Limb (tissue), 2 donors: ENCODE measurements at regions not wholly inside any gene's neighbourhood (a gene's known extent, or its start where the extent isn't known, plus 50 kb on each side); places are given as distances from the start of the nearest gene placed in this dataset.

ENCODE experiments used
- DNase-seq, 2 donors: peaks; one replicate each; pipeline ENCODE4 v3.0.0-alpha.2; 2016; ENCODE audit errors: extremely low spot score in 2 of 2

GRCh38 chr20:47878601-47879027 lies 93.3 kb upstream of the SULF2 start:
- DNase-seq: no peak

DNA sequence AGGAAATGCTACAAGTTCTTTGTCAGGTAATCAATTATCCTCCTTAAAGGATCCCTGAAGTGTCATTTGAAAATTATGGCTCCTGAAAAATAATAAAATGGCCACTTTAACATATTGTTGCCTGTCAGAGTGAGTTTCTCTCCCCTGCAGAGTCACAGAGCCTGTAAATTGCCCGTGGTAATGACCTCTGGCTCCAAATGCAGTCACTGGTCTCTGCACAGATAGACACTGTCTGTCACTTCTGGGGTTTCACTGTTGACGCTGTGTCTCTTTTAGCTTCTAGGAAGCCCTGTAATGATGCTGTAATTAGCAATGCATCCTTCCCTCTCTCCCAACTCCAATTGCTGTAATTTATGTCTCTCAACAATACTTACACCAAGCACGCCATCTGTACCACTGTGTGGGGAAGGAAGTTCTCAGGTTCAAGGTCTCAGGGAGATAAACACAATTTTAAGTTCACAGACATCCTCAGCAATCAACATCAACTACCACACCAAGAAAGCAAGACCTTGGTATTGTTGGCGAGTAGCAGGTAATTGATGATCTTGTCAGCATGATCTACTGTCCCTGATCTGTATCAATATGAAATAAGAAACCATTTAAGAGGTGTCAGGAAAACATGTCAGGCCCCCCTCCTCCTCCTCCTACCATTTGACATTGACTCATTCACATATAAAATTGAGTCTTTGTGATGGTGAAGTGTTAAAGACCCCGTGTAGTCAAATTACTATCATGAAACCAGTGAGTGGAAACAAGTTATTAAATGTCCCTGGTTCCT lies 91.2 kb upstream of the SULF2 start:
- no peak for DNase-seq

- DNase-seq: no peak
Observed at GRCh38 chr20:47875297-47876025, 90.2 kb upstream of the SULF2 start.

- DNase-seq: no peak
Observed at GRCh38 chr20:47872341-47872740, 87.1 kb upstream of the SULF2 start.

DNA sequence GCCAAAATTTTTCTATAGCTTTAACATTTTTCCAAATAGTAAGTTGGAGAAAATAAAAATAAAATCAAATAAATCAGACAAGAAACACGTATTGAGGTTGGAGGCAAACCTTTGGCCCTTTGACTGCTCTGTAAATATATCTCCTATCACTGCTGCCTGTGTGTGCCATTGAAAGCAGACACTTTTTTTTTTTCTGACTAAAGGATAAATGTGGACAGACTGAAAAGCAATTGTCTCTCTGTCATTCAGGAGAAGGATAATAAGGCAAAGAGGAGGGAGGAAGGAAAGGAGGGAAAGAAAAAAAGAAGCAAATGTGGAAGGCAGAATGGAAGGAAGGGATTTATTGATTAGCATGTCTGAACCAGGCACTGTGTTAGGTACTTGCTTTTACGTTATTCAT lies 85.2 kb upstream of the SULF2 start:
- no peak for DNase-seq

GRCh38 chr20:47868744-47869143 lies 83.5 kb upstream of the SULF2 start:
- no peak for DNase-seq

DNA sequence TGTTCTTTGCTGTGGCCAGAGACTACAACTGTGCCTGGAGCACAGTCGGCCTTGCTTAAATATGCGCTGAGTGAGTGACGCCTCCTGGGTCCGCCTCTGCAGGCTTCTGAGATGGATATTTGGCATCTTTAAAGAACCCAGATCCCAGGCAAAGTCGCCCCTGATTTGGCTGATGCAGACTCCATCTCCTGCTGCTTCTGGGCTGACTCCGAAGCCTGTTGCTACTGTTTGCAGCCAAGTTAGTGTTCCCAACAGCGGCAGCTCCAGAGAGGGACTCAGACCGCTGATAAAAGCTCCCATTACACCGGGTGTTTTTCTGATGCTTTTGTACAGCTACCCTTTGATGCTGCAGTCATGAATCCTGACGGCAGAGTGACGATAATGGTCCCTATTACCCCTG lies 83.0 kb upstream of the SULF2 start:
- no peak for DNase-seq

GRCh38 chr20:47867831-47868230 lies 82.5 kb upstream of the SULF2 start:
- no peak for DNase-seq

- no peak for DNase-seq
Observed at GRCh38 chr20:47866480-47866879, 81.2 kb upstream of the SULF2 start.

DNA sequence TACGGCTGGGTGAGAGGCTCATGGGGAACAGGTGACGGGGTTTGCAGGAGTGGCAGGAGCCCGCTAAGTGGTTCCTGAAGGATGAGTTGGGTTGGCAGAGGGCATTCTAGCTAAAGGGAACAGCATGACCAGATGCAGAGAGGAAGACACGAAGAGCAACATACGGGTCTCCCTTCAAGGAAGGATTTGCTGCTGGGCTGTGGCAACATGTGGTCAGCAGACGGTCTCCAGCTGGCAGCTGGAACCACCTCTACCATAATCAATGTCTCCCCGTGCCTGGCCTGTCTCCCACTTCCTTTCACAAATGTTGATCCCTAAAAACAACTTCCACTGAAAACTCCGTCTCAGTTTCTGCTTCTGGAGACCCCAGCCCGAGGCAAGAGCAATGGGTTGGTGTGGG lies 80.6 kb upstream of the SULF2 start:
- DNase-seq: no peak

DNA sequence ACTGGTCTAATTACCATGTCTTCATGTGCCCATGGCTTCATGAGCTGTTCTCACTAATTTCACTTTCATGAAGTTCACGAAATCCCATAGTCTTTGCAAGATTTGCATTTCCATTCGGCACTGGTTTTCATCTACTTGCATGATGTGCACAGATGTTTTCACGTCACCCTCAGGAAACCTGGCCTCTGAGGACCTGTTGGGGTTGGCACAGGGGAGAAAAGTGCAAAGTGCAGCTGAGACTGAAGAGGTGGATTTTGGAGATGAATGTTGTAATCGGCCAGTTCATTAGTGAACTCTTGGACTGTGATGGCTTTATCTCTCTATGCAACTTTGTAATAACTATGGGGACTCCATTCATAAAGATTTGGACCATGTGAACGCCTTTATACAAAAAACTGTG lies 80.2 kb upstream of the SULF2 start:
- DNase-seq: no peak

- DNase-seq: no peak
Observed at GRCh38 chr20:47863981-47864380, 78.7 kb upstream of the SULF2 start.

DNA sequence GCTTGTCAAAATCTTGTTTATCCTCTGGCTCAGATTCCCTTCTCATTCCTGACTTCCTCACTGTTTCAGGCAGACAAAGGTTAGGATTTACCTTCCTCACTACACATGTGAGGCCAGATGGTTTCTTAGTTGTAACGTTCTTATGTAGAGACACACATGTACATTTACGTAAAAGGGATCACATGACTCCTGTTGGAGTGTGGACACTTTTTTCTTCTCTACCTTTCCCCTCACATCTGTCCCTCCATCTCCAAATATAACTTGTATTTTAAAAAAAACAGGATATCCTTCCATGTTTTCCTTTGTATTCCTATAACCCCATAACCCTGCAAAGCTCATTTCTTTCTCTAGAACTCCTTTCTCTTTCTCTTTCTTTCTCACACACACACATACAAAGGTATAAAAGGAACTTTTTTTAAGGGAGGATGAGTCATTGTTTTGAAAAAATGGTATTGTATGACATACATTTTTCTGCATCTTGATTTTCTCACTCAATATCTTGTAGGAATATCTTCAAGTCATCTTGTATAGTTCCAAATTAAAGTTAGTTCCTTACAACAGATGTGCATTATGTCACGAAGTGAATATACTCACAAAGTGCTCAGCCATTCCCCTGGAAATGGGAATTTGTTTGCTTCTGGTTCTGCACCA lies 78.2 kb upstream of the SULF2 start:
- DNase-seq: no peak

GRCh38 chr20:47862574-47863240 lies 77.4 kb upstream of the SULF2 start:
- peak; percentile 30 to 61 for DNase-seq

DNA sequence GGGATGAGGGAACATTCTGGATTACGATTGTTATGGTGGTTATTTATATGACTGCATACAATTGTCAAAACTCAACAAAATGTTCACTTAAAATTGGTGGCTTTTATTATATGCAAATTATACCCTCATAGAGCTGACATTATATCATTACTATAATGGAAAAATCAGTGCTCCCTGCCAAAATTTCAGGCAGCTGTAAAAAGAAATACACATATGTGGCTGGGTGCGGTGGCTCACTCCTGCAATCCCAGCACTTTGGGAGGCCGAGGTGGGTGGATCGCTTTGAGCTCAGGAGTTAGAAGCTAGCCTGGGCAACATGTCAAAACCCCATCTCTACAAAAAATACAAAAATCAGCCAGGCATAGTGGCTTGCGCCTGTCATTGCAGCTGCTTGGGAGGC lies 75.8 kb upstream of the SULF2 start:
- no peak for DNase-seq

DNA sequence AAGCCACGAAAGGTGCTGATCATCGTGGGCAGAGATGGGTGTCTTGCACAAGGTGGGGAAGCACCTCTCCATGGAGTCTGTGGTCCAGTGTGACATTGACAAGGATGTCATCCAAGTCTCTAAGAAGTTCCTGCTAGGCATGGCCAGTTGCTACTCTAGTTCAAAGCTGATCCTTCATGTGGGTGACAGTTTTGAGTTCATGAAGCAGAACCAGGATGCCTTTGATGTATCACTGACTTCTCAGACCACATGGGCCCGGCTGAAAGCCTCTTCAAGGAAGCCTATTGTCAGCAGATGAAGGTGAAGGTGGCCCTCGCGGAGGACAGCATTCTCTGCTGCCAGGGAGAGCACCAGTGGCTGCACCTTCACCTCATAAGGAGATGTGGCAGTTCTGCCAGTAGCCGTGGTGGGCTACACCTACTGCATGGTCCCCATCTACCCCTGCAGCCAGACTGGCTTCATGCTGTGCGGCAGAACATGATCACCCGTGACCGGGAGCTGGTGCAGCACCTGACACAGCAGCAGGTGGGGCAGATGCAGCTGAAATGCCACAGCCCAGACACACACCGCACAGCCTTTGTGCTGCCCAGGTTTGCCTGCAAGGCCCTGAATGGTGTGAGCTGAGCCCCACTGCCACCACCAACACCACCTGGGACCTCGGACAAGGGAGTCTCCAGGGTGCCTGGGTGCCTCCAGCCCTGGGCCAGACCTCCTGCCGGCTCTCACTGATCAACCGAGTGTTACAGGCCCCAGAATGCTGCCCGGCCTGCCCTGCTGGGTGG lies 75.0 kb upstream of the SULF2 start:
- DNase-seq: no peak

DNA sequence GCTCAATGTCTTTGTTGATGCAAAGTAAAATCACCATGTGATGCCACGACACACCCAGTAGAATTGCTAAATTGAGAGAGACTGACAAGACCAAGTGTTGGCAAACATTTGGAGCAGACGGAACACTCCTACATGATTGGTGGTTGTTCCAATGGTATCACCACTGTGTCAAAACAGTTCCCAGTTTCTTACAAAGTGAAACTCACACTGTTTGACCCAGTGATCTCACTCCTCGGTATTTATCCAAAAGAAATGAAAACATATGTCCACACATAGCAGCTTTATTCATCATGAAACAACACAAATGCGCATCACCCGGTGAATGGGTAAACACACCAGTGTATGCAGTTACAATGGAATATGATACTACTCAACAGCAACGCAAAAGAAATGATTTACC lies 74.0 kb upstream of the SULF2 start:
- DNase-seq: no peak

DNA sequence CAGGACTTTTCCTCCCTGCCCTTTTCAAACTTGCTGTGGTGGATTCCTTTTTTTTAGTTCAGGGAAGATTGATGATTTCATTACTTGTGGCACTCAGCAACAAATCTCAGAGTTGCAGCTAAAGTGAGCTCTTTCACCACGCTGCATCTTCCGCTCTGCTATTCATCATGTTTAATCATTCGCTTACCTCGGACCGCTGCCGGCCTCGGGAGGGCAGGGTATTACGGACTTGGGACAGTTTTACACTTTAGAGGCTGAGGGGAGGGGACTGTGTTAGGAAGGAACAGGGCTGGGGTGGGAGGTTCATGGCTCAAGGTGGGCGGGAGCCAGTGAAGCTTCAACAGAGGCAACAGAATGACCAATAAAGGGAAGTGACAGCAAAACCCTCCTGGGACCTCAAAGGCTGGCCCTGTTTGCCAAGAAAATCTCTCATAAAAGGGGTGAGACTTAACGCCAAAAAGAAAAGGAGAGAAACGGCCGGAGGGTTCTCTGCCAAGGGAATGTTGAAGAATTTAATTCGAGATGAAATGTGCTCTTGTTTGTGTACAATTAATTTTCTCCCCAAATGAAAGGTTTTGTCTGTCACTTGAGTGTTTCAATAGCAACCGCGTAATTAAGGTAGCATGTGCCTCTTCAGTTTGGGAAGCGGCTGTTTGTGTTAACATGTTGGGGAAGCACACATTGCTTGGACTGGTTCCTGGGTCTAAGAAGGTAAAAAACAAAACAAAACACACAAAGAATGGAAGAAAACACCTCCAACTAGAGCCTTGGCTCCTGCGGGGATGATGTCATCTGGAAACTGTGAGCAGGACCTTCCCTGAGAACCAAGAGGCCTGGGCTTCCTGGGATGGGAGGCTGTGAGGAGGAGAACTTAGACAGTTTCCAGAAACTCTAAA lies 72.5 kb upstream of the SULF2 start:
- DNase-seq: peak; percentile 73 to 77

DNA sequence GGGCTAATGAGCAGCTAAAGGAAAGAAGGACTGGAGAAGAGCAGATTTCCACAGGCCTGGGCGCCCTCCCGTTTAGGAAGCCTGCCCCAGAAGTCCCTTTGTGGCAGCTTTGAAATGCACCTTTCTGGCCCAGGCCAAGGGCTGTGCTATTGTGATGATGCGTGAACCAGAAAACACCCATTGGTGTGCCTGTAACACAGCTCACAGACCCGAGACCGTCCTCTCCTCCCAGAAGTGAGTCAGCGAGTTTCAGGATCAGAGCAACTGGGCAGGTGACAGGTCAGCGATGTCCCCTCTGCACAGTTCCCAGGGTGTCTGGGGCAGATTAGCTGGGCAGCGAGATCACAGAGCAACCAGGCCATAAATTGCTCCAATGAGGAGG lies 71.9 kb upstream of the SULF2 start:
- no peak for DNase-seq

DNA sequence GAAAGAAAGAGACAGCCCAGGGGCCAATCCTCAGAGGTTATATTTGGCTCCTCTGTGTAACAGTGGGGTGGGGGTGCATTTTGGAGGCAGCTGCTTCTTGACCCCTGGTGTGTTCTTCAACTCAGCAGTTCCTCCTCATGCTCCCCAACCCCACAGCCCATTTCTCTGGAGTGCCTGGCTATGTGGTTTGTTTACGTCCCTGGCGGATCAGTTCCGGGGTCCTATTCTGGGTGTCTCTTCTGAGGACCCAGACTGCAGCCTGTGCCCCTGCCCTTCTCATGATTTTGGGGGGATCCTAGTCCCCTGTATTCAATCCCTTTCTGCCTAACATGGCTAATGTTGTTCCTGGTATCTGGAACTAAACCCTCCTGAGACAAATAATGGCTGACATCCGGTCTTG lies 70.5 kb upstream of the SULF2 start:
- DNase-seq: no peak
